HEK293 (cell line): ENCODE measurements at regions not wholly inside any gene's neighbourhood (a gene's known extent, or its start where the extent isn't known, plus 50 kb on each side); places are given as distances from the start of the nearest gene placed in this dataset.

ENCODE experiments used
- CTCF ChIA-PET: fragments of 350-600 bp; formaldehyde crosslinking; extraction: SDS; loops from one replicate; lab custom pipeline; 2021; ENCODE audit warnings: antibody characterized with exemption; lab: Yijun Ruan, JAX
- POLR2A ChIA-PET: fragments of 300-600 bp; formaldehyde crosslinking; extraction: SDS; loops from one replicate; lab custom pipeline; 2020; ENCODE audit warnings: antibody characterized with exemption, inconsistent platforms; lab: Yijun Ruan, JAX
- H3K27ac ChIP-seq: fragments of 200-500 bp; sonication (Bioruptor generic); 2 replicates; pipeline ENCODE4 v1.5.1; 2014; ENCODE audit warnings: low read depth, low read length, control low read depth, inconsistent platforms; ENCODE audit errors: extremely low read depth
- H3K36me3 ChIP-seq, 2 experiments: fragments of 200-500 bp in 1 of 2; sonication (Bioruptor generic) in 1 of 2; 1 replicate in 1 of 2; 2 replicates in 1 of 2; pipeline ENCODE4 v1.5.1; 2014 to 2017; ENCODE audit warnings: inconsistent platforms in 2 of 2, low read length in 2 of 2; ENCODE audit not compliant: control insufficient read depth in 2 of 2, insufficient read depth in 1 of 2
- H3K4me1 ChIP-seq: fragments of 200-500 bp; sonication (Bioruptor generic); 2 replicates; pipeline ENCODE4 v1.5.1; 2014; ENCODE audit warnings: mild to moderate bottlenecking, low read length, inconsistent platforms; ENCODE audit not compliant: control insufficient read depth, insufficient read depth
- H3K4me3 ChIP-seq: 2 replicates; pipeline ENCODE4 v1.5.1; 2011; ENCODE audit warnings: low read depth, mild to moderate bottlenecking, control low read depth, low read length, moderate library complexity
- H3K9me3 ChIP-seq: fragments of 200-500 bp; sonication (Bioruptor generic); 2 replicates; pipeline ENCODE4 v1.5.1; 2014; ENCODE audit warnings: low read depth, low read length, inconsistent platforms; ENCODE audit not compliant: control insufficient read depth, insufficient read depth
- BCL11A ChIP-seq: fragments of 450-650 bp; formaldehyde crosslinking; IDR thresholded peaks from 2 replicates; pipeline ENCODE4 v1.5.1; 2016; ENCODE audit warnings: low read depth, missing biosample characterization, missing genetic modification characterization
- GFI1B ChIP-seq: fragments of 450-650 bp; formaldehyde crosslinking; IDR thresholded peaks from 2 replicates; pipeline ENCODE4 v1.5.1; 2016; ENCODE audit warnings: missing biosample characterization, missing genetic modification characterization
- GLI4 ChIP-seq: fragments of 450-650 bp; formaldehyde crosslinking; IDR thresholded peaks from 2 replicates; pipeline ENCODE4 v1.5.1; 2016; ENCODE audit warnings: missing biosample characterization, missing genetic modification characterization
- GLIS1 ChIP-seq: fragments of 450-650 bp; formaldehyde crosslinking; IDR thresholded peaks from 2 replicates; pipeline ENCODE4 v1.5.1; 2016; ENCODE audit warnings: missing biosample characterization, missing genetic modification characterization
- IKZF3 ChIP-seq: fragments of 450-650 bp; IDR thresholded peaks from 2 replicates; pipeline ENCODE4 v1.5.0; 2018; ENCODE audit warnings: missing biosample characterization, mild to moderate bottlenecking, missing genetic modification characterization, moderate library complexity
- INSM2 ChIP-seq: fragments of 450-650 bp; formaldehyde crosslinking; IDR thresholded peaks from 2 replicates; pipeline ENCODE4 v1.5.1; 2016; ENCODE audit warnings: missing biosample characterization, missing genetic modification characterization
- KLF8 ChIP-seq: fragments of 450-650 bp; formaldehyde crosslinking; IDR thresholded peaks from 2 replicates; pipeline ENCODE4 v1.5.1; 2016; ENCODE audit warnings: missing biosample characterization, missing genetic modification characterization
- SP2 ChIP-seq: fragments of 450-650 bp; formaldehyde crosslinking; IDR thresholded peaks from 2 replicates; pipeline ENCODE4 v1.5.1; 2016; ENCODE audit warnings: missing biosample characterization, missing genetic modification characterization
- SP7 ChIP-seq: fragments of 450-650 bp; formaldehyde crosslinking; IDR thresholded peaks from 2 replicates; pipeline ENCODE4 v1.5.1; 2016; ENCODE audit warnings: missing biosample characterization, missing genetic modification characterization
- TCF7L2 ChIP-seq: IDR thresholded peaks from 2 replicates; pipeline ENCODE4 v1.6.1; 2011; ENCODE audit warnings: low read depth, mild to moderate bottlenecking, inconsistent platforms, low read length, moderate library complexity, borderline replicate concordance
- WT1 ChIP-seq: fragments of 450-650 bp; formaldehyde crosslinking; IDR thresholded peaks from 2 replicates; pipeline ENCODE4 v1.5.1; 2016; ENCODE audit warnings: missing biosample characterization, missing genetic modification characterization
- ZBTB17 ChIP-seq: fragments of 450-650 bp; formaldehyde crosslinking; IDR thresholded peaks from 2 replicates; pipeline ENCODE4 v1.5.1; 2016; ENCODE audit warnings: missing biosample characterization, missing genetic modification characterization
- ZBTB48 ChIP-seq: fragments of 450-650 bp; formaldehyde crosslinking; IDR thresholded peaks from 2 replicates; pipeline ENCODE4 v1.5.1; 2016; ENCODE audit warnings: missing biosample characterization, missing genetic modification characterization
- ZFP69B ChIP-seq: fragments of 450-650 bp; formaldehyde crosslinking; IDR thresholded peaks from 2 replicates; pipeline ENCODE4 v1.5.1; 2016; ENCODE audit warnings: missing biosample characterization, missing genetic modification characterization
- ZNF114 ChIP-seq: fragments of 450-650 bp; formaldehyde crosslinking; IDR thresholded peaks from 2 replicates; pipeline ENCODE4 v1.5.0; 2017; ENCODE audit warnings: missing biosample characterization, missing genetic modification characterization
- ZNF121 ChIP-seq: fragments of 450-650 bp; formaldehyde crosslinking; IDR thresholded peaks from 2 replicates; pipeline ENCODE4 v1.5.1; 2016; ENCODE audit warnings: missing biosample characterization, missing genetic modification characterization
- ZNF138 ChIP-seq: fragments of 450-650 bp; formaldehyde crosslinking; IDR thresholded peaks from 2 replicates; pipeline ENCODE4 v1.5.1; 2016; ENCODE audit warnings: missing biosample characterization, missing genetic modification characterization, borderline replicate concordance
- ZNF175 ChIP-seq: fragments of 450-650 bp; formaldehyde crosslinking; IDR thresholded peaks from 2 replicates; pipeline ENCODE4 v1.5.1; 2016; ENCODE audit warnings: missing biosample characterization, missing genetic modification characterization
- ZNF18 ChIP-seq: fragments of 450-650 bp; formaldehyde crosslinking; IDR thresholded peaks from 2 replicates; pipeline ENCODE4 v1.5.1; 2016; ENCODE audit warnings: missing biosample characterization, missing genetic modification characterization
- ZNF211 ChIP-seq: fragments of 450-650 bp; formaldehyde crosslinking; IDR thresholded peaks from 2 replicates; pipeline ENCODE4 v1.5.1; 2016; ENCODE audit warnings: low read depth, missing biosample characterization, missing genetic modification characterization
- ZNF214 ChIP-seq: fragments of 450-650 bp; formaldehyde crosslinking; IDR thresholded peaks from 2 replicates; pipeline ENCODE4 v1.5.1; 2017; ENCODE audit warnings: missing biosample characterization, mild to moderate bottlenecking, missing genetic modification characterization, borderline replicate concordance
- ZNF324 ChIP-seq: fragments of 450-650 bp; formaldehyde crosslinking; IDR thresholded peaks from 2 replicates; pipeline ENCODE4 v1.5.1; 2016; ENCODE audit warnings: missing biosample characterization, missing genetic modification characterization
- ZNF416 ChIP-seq: fragments of 450-650 bp; formaldehyde crosslinking; IDR thresholded peaks from 2 replicates; pipeline ENCODE4 v1.5.1; 2016; ENCODE audit warnings: missing biosample characterization, missing genetic modification characterization
- ZNF473 ChIP-seq: fragments of 450-650 bp; formaldehyde crosslinking; IDR thresholded peaks from 2 replicates; pipeline ENCODE4 v1.5.1; 2017; ENCODE audit warnings: missing biosample characterization, missing genetic modification characterization
- ZNF544 ChIP-seq: fragments of 450-650 bp; formaldehyde crosslinking; IDR thresholded peaks from 2 replicates; pipeline ENCODE4 v1.5.0; 2017; ENCODE audit warnings: missing biosample characterization, missing genetic modification characterization
- ZNF585B ChIP-seq: fragments of 450-650 bp; formaldehyde crosslinking; IDR thresholded peaks from 2 replicates; pipeline ENCODE4 v1.5.1; 2016; ENCODE audit warnings: missing biosample characterization, missing genetic modification characterization
- ZNF600 ChIP-seq: fragments of 450-650 bp; formaldehyde crosslinking; IDR thresholded peaks from 2 replicates; pipeline ENCODE4 v1.5.1; 2016; ENCODE audit warnings: missing biosample characterization, missing genetic modification characterization
- ZNF624 ChIP-seq: fragments of 450-650 bp; formaldehyde crosslinking; IDR thresholded peaks from 2 replicates; pipeline ENCODE4 v1.5.1; 2017; ENCODE audit warnings: missing biosample characterization, missing genetic modification characterization
- ZNF792 ChIP-seq: fragments of 450-650 bp; formaldehyde crosslinking; IDR thresholded peaks from 2 replicates; pipeline ENCODE4 v1.5.1; 2016; ENCODE audit warnings: missing biosample characterization, missing genetic modification characterization
- ZSCAN18 ChIP-seq: fragments of 450-650 bp; formaldehyde crosslinking; IDR thresholded peaks from 2 replicates; pipeline ENCODE4 v1.5.1; 2016; ENCODE audit warnings: missing biosample characterization, missing genetic modification characterization
- TF ChIP-seq, protein P1 (sequence below): fragments of 450-650 bp; formaldehyde crosslinking; IDR thresholded peaks from 2 replicates; pipeline ENCODE4 v1.5.1; 2016; ENCODE audit warnings: missing biosample characterization, missing genetic modification characterization

DNA sequence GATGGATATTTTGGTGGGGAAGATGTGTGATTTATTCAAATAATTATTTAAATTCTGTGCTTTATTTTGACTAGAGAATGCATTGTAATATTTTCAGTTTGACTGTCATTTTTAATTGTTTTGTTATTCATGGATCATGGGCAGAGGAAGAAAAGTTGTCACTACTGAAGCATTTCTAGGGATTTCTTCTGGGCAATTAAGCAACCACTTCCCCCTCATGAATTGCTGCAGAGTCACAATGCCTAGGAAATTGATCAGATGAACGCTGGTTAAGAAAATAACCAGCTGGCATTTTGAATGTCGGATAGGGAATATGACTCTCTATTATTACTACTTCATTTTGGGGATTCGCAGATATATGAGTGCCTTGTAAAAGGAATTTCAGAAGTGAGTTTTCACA lies 283.3 kb downstream of the IL15 start:
- ChIA-PET CTCF (no interaction called here), POLR2A (no interaction called here)
- no peaks in the 10 kb centered on the region for H3K9me3 ChIP-seq

DNA sequence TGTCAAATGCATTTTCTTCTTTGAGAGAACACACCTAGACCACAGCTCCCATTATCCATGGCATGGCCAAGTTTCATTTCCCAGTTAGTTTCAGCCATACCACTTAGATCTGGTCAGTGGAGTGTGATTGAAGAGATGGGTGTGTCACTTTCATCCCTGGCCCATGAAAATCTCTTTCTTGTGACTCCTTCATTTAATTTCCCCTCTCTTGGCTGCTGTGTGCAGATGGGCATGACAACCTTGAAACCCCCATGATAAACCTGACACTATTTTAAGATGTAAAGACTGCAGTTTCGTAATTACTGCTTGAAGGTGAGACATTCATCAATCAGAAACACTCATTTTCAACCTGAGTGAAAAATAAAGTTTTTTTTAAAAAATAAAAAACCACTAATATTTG lies 284.9 kb downstream of the IL15 start:
- H3K27ac ChIP-seq, result no peak overlapping the region
- no peaks in the 10 kb centered on the region for H3K9me3 ChIP-seq
- CTCF ChIA-PET, result interaction anchor here (0.7 kb wide), 1 partner anchor 804 kb away, joined by 3 read pairs; no protein-coding TSS in a partner anchor
- no peak for TF ChIP-seq ZNF175 (tag by site-specific recombination)
- no peak for TF ChIP-seq ZNF473
- no peak for TF ChIP-seq SP2
- no peak for TF ChIP-seq INSM2
- TF ChIP-seq ZNF416 (tag by site-specific recombination), result no peak
- no peak for TF ChIP-seq ZNF792 (tag by site-specific recombination)
- TF ChIP-seq ZNF324 (tag by site-specific recombination), result no peak
- TF ChIP-seq ZNF544 (tag by site-specific recombination), result no peak
- no peak for TF ChIP-seq KLF8
- TF ChIP-seq, protein P1, sequence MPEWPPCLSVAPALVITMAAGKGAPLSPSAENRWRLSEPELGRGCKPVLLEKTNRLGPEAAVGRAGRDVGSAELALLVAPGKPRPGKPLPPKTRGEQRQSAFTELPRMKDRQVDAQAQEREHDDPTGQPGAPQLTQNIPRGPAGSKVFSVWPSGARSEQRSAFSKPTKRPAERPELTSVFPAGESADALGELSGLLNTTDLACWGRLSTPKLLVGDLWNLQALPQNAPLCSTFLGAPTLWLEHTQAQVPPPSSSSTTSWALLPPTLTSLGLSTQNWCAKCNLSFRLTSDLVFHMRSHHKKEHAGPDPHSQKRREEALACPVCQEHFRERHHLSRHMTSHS (tag by site-specific recombination), result no peak
- TF ChIP-seq ZNF624, result no peak
- no peak for TF ChIP-seq ZNF121 (tag by site-specific recombination)
- no peak for TF ChIP-seq ZNF211 (tag by site-specific recombination)
- no peak for TF ChIP-seq ZNF214 (tag by site-specific recombination)
- no peak for TF ChIP-seq WT1 (tag by site-specific recombination)
- TF ChIP-seq ZSCAN18 (tag by site-specific recombination), result no peak
- TF ChIP-seq GLIS1, result no peak
- H3K4me3 ChIP-seq, result no peak overlapping the region
- no peaks in the 10 kb centered on the region for H3K4me1 ChIP-seq
- POLR2A ChIA-PET, result no interaction called here
- no peaks in the 10 kb centered on the region for H3K36me3 ChIP-seq

More for the DNA sequence above, 283.3 kb downstream of the IL15 start:
- no peak overlapping the region for H3K27ac ChIP-seq
- no peaks in the 10 kb centered on the region for H3K36me3 ChIP-seq
- H3K4me1 ChIP-seq, result no peaks in the 10 kb centered on the region
- H3K4me3 ChIP-seq, result no peak overlapping the region
- no peak for TF ChIP-seq TCF7L2

DNA sequence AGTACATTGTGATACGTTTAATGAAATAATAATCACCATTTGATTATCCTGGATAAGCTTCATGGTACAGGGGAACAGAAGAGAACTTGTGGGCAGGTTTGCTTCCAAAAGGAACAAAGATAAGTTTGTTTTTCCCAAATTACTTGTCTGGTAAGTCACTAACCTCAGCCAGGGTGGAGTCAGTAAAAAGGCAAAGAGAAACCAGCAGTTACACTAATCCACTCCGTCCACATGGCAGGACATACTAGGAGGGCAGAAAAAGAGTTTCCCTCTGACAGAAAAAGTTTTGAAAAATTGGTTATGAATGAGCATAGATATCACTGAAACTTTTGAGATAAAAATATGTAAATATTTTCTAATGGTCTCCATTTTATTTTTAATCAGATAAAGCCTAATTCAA lies 285.9 kb downstream of the IL15 start:
- CTCF ChIA-PET, result interaction anchor here (0.7 kb wide), 1 partner anchor 803 kb away, joined by 3 read pairs; no protein-coding TSS in a partner anchor
- TF ChIP-seq ZBTB48 (tag by site-specific recombination), result no peak
- TF ChIP-seq ZNF18 (tag by site-specific recombination), result no peak
- TF ChIP-seq ZFP69B (tag by site-specific recombination), result no peak
- TF ChIP-seq IKZF3 (tag by site-specific recombination), result no peak
- TF ChIP-seq ZNF114 (tag by site-specific recombination), result no peak
- TF ChIP-seq WT1 (tag by site-specific recombination), result no peak
- no peak for TF ChIP-seq GFI1B
- TF ChIP-seq SP7 (tag by site-specific recombination), result no peak
- no peak for TF ChIP-seq ZNF138
- no peak for TF ChIP-seq ZNF585B (tag by site-specific recombination)
- no peak for TF ChIP-seq GLI4
- TF ChIP-seq ZBTB17 (tag by site-specific recombination), result no peak
- no peak for TF ChIP-seq ZNF600 (tag by site-specific recombination)
- no peak for TF ChIP-seq BCL11A (tag by site-specific recombination)

More for the DNA sequence above, 285.9 kb downstream of the IL15 start:
- H3K36me3 ChIP-seq, result no peaks in the 10 kb centered on the region
- POLR2A ChIA-PET, result no interaction called here
- no peaks in the 10 kb centered on the region for H3K9me3 ChIP-seq
- H3K27ac ChIP-seq, result no peak overlapping the region
- no peak overlapping the region for H3K4me3 ChIP-seq
- no peaks in the 10 kb centered on the region for H3K4me1 ChIP-seq
